OCI-LY7 (cell line): ENCODE measurements at regions not wholly inside any gene's neighbourhood (a gene's known extent, or its start where the extent isn't known, plus 50 kb on each side); places are given as distances from the start of the nearest gene placed in this dataset.
A peak's percentile ranks its signal among the peaks of the same experiment; 100 is the strongest.

Experiments used
- BruUV-seq: library from RNA; stranded (reverse); fragments of 400-500 nt; replicated peaks from 2 replicates; lab custom pipeline; 2021; lab: Mats Ljungman, UMichigan
- CTCF ChIA-PET: fragments of 300-600 bp; sonication (Branson Sonifier 250); formaldehyde crosslinking; loops from one replicate; lab custom pipeline; 2022; ENCODE audit warnings: antibody characterized with exemption; ENCODE audit not compliant: unreplicated experiment; lab: Charles Lee
- POLR2A ChIA-PET: fragments of 300-600 bp; sonication (Branson Sonifier 250); formaldehyde crosslinking; loops from one replicate; lab custom pipeline; 2022; ENCODE audit warnings: antibody characterized with exemption; lab: Charles Lee
- DNase-seq: peaks from one replicate; pipeline ENCODE4 v3.0.0-alpha.2; 2015; ENCODE audit warnings: low spot score
- H2AFZ ChIP-seq: fragments of 200-600 bp; sonication (generic), shearing (Covaris generic); 2 replicates; pipeline ENCODE4 v1.6.1; 2014; ENCODE audit warnings: mild to moderate bottlenecking, antibody characterized with exemption, low read length, moderate library complexity
- H3K27ac ChIP-seq: fragments of 200-600 bp; sonication (generic); 2 replicates; pipeline ENCODE4 v1.5.1; 2014; ENCODE audit warnings: mixed run types, low read depth, mild to moderate bottlenecking, moderate library complexity, low read length, inconsistent platforms; ENCODE audit not compliant: poor library complexity, severe bottlenecking
- H3K36me3 ChIP-seq: fragments of 200-600 bp; sonication (generic); 2 replicates; pipeline ENCODE4 v1.6.1; 2014; ENCODE audit warnings: mild to moderate bottlenecking, antibody characterized with exemption, low read length, moderate library complexity, mixed read lengths; ENCODE audit not compliant: insufficient read depth
- H3K4me1 ChIP-seq: fragments of 200-600 bp; sonication (generic); 2 replicates; pipeline ENCODE4 v1.5.1; 2014; ENCODE audit warnings: mild to moderate bottlenecking, low read length; ENCODE audit not compliant: insufficient read depth, poor library complexity, severe bottlenecking
- H3K4me2 ChIP-seq: fragments of 200-600 bp; sonication (generic); 2 replicates; pipeline ENCODE4 v1.6.1; 2014; ENCODE audit warnings: mild to moderate bottlenecking, low read length
- H3K4me3 ChIP-seq: fragments of 200-600 bp; sonication (generic); 2 replicates; pipeline ENCODE4 v1.5.1; 2014; ENCODE audit warnings: mild to moderate bottlenecking, low read depth, low read length; ENCODE audit not compliant: poor library complexity, severe bottlenecking
- H3K79me2 ChIP-seq: fragments of 200-600 bp; sonication (generic); 2 replicates; pipeline ENCODE4 v1.6.1; 2016; ENCODE audit warnings: low read depth, mild to moderate bottlenecking, low read length, moderate library complexity, mixed read lengths; ENCODE audit not compliant: insufficient read depth
- H3K9me2 ChIP-seq: fragments of 200-600 bp; sonication (generic); 2 replicates; pipeline ENCODE4 v1.6.1; 2016; ENCODE audit warnings: mild to moderate bottlenecking, low read length, mixed read lengths; ENCODE audit not compliant: insufficient read depth
- H3K9me3 ChIP-seq: fragments of 200-600 bp; sonication (generic); 2 replicates; pipeline ENCODE4 v1.6.1; 2014; ENCODE audit warnings: mild to moderate bottlenecking, mixed run types, low read length, mixed read lengths
- H4K20me1 ChIP-seq: fragments of 200-600 bp; sonication (generic); 2 replicates; pipeline ENCODE4 v1.6.1; 2014; ENCODE audit warnings: mild to moderate bottlenecking, antibody characterized with exemption, low read length, moderate library complexity, mixed read lengths; ENCODE audit not compliant: insufficient read depth
- EZH2phosphoT487 ChIP-seq: fragments of 200-600 bp; sonication (generic); IDR thresholded peaks from 2 replicates; pipeline ENCODE4 v1.6.1; 2018; ENCODE audit warnings: low read depth, borderline replicate concordance, mild to moderate bottlenecking, mixed run types, antibody characterized with exemption, low read length, moderate library complexity, mixed read lengths
- intact Hi-C: fragments of 100-400 bp; cut with micrococcal nuclease; formaldehyde crosslinking; loops from one replicate; pipeline ENCODE4 v1.10.0; 2022; ENCODE audit not compliant: unreplicated experiment
- TF ChIP-seq, protein P1 (sequence below): fragments of 200-600 bp; sonication (generic); conservative IDR thresholded peaks from 2 replicates; pipeline ENCODE4 v1.5.1; 2014; ENCODE audit warnings: mild to moderate bottlenecking, antibody characterized with exemption, low read length, moderate library complexity, mixed read lengths

DNA sequence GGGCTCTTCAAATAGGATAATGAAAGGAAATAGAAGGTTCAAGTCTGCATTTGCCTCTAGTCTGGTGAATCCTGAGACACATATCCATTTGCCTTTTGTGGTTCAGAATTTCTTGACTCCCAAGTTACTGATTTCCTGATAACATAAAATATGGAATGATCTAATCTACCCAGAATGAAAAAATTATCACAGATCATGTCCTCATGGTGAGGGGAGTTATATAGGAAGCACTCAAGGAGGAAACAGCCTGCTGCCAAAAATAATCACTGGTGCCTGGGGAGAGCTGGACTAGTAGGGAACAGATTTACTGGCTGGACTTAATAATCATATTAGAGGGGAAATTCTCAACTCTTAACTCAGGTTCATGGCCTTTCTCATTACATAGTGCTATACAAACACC lies 95.5 kb upstream of the STK17B start:
- no peak for DNase-seq
- H3K4me1 ChIP-seq, result peaks cover 87% of the 10 kb centered on the region
- peak overlapping the region; percentile 66 for H3K4me2 ChIP-seq
- H3K4me3 ChIP-seq, result no peak overlapping the region
- no peaks in the 10 kb centered on the region for H4K20me1 ChIP-seq
- BruUV-seq, result no TSS peak
- H3K27ac ChIP-seq, result peak overlapping the region; percentile 66
- no peaks in the 10 kb centered on the region for H3K9me2 ChIP-seq
- ChIA-PET POLR2A (interaction anchor here (0.6 to 2.4 kb wide), 16 partner anchors 9 to 625 kb away, joined by 3 to 12 read pairs (median 4); no protein-coding TSS in a partner anchor), CTCF (no interaction called here)
- intact Hi-C loops, result loop anchor here (5.0 kb wide), 1 partner anchor 610 kb away; the partner anchor contains the start of gene SLC39A10
- no peaks in the 10 kb centered on the region for H3K36me3 ChIP-seq
- TF ChIP-seq EZH2phosphoT487, result no peak
- TF ChIP-seq, protein P1, sequence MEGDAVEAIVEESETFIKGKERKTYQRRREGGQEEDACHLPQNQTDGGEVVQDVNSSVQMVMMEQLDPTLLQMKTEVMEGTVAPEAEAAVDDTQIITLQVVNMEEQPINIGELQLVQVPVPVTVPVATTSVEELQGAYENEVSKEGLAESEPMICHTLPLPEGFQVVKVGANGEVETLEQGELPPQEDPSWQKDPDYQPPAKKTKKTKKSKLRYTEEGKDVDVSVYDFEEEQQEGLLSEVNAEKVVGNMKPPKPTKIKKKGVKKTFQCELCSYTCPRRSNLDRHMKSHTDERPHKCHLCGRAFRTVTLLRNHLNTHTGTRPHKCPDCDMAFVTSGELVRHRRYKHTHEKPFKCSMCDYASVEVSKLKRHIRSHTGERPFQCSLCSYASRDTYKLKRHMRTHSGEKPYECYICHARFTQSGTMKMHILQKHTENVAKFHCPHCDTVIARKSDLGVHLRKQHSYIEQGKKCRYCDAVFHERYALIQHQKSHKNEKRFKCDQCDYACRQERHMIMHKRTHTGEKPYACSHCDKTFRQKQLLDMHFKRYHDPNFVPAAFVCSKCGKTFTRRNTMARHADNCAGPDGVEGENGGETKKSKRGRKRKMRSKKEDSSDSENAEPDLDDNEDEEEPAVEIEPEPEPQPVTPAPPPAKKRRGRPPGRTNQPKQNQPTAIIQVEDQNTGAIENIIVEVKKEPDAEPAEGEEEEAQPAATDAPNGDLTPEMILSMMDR, result no peak
- H2AFZ ChIP-seq, result peak overlapping the region; percentile 98; the same call in 1 of the 2 replicates
- no peaks in the 10 kb centered on the region for H3K79me2 ChIP-seq
- H3K9me3 ChIP-seq, result no peaks in the 10 kb centered on the region

DNA sequence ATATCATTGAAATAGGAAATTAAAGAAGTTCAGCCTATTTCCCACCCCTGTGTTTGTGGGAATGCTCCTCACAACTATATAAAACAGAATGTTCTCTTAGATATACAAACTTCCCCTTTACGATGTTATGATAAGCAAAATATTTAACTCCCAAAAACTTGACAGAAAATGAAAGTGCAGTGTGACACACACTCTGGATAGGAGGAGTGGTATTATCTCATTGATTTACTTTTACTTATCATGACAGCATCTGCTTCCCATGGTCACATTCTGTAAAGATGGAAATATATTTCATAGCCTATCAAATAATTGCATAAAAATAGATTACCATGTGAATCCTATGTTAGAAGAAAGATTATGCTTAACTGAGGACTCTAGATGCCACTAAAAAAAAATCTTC lies 96.6 kb upstream of the STK17B start:
- peak overlapping the region; percentile 66 for H3K4me2 ChIP-seq
- H3K36me3 ChIP-seq, result no peaks in the 10 kb centered on the region
- no peaks in the 10 kb centered on the region for H3K9me2 ChIP-seq
- H3K27ac ChIP-seq, result peak overlapping the region; percentile 66
- no peaks in the 10 kb centered on the region for H4K20me1 ChIP-seq
- BruUV-seq, result no TSS peak
- ChIA-PET CTCF (no interaction called here), POLR2A (interaction anchor here (0.6 to 4.7 kb wide), 10 partner anchors 8 to 105 kb away, joined by 3 to 31 read pairs (median 5); no protein-coding TSS in a partner anchor)
- DNase-seq, result no peak
- TF ChIP-seq EZH2phosphoT487, result no peak
- TF ChIP-seq, protein P1, result no peak
- peak overlapping the region; percentile 98 for H2AFZ ChIP-seq
- peaks cover 8% of the 10 kb centered on the region; the same call in 1 of the 2 replicates for H3K79me2 ChIP-seq
- H3K9me3 ChIP-seq, result no peaks in the 10 kb centered on the region
- H3K4me1 ChIP-seq, result peaks cover 89% of the 10 kb centered on the region
- intact Hi-C loops, result loop anchor here (5.0 kb wide), 1 partner anchor 611 kb away; the partner anchor contains the start of gene SLC39A10
- H3K4me3 ChIP-seq, result peak overlapping the region; percentile 36
